GM03348 (cell line): ENCODE measurements at regions not wholly inside any gene's neighbourhood (a gene's known extent, or its start where the extent isn't known, plus 50 kb on each side); places are given as distances from the start of the nearest gene placed in this dataset.

Experiments used
- DNase-seq: peaks from one replicate; pipeline ENCODE4 v3.0.0; 2012; ENCODE audit warnings: low spot score

DNA sequence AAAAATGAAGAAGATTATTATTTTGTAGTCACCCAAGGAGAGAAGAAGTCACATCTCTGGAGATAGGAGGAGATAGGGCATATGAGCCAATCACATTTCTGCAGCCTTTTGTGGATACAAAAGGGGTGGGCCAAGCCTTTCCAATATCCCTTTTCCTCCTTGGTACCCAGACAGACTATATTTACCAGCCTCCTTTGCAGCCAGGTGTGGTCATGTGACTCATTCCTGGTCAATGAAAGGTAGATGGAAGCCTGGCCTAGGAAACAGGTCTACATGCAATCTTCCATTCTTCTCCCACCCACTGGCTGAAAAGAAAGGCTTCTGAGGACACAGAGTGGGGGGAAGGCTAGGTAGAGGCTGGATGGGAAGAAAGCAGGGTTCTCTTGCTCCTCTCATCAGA, 58.1 kb upstream of the ERG start:
- no peak for DNase-seq

DNA sequence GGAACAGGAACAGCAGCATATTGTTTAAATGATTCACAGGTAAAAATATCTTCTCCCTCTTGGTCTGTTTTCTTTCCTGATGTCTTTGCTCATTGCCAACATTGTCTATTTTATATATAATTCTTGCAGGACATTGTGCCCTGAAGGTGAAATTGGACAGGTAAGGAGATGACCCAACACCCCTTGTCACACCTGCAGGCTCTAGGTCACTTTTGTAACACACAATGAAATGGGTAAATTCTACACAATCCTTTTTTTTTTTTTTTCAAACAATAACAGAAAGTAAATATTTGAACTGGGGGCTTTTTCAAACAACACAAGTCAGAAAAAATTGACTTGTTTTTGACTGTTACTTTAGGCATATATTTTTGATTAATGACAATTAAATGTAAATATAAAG, 62.9 kb upstream of the ERG start:
- no peak for DNase-seq

DNA sequence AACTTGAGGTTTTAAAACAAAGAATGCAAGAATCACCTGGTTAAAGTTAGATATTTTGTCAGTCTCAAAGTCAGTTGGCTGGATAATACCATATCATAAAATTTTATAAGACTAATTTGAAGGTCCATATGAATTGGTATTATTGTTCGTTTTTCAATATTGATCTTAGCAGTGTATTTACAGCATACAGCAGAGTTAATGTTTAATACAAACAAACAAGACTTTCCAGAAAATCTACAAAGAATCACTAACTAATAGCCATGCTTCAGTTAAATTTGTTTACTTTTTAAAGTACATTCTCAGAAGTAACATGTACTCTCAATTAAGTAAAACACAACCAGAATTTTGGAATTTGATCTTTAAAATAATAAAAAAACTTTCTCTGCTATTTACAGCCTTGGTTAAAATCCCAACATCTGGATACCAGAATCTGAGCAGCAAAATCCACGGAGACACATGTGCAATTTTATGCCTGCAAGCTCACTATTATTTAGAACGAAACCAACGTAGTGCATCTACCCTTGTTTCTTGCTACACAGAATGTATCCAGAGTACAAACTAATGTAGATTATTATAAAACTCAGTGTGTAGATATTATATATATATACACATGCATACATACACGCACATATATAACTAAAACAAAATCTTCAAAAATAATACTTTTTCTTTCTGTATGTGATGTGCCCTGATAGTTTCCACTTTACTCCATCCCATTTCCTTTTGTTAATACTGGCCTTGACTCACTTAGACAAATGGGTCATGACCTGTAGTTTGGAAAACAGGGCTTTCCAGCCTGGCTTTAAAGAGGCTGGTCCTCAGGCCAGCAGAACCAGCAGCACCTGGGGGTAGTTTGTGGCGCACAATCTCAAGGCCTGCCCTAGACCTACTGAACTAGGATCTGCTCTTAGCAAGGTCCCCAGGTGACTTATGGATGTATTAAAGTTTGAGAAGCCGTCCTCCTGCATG, 63.6 kb upstream of the ERG start:
- no peak for DNase-seq

- peak; percentile 87 for DNase-seq
These were observed 69.2 kb upstream of the ERG start for GRCh38 chr21:38567335-38567969.

DNA sequence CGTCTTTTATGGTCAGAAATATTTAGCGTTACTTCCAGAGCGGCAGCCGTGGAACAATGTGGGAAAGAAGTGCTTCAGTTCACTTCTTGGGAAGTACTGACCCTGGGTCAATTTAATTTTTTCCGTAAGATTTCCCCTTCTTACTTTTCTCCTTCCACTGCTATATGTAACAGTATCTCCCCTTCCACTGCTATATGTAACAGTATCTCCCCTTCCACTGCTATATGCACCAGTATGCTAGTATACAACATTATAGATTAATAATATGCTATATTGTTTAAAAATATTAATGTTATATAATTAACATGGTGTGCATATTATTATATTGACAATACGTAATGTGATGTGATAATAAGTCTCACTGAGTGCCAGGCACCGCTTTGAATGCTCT, 69.7 kb upstream of the ERG start:
- no peak for DNase-seq

DNA sequence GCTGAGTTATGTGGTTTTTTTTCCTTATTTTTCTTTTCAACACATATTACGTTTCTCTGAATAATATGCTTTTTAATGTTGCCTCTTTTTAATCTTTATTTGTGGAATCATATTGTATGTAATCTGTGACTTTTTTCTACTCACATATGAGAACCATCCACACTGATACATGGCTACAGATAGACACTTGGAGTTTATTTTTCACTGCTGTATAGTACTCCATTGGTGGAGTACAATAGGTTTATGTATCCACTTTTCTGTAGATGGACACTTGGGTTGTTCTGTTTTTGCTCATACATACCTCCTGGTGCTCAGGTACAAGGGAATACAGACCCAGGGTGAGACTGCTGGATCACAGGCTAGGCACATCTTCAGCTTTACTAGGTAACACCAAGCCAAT, 71.5 kb upstream of the ERG start:
- no peak for DNase-seq

GRCh38 chr21:38570596-38570995, 72.3 kb upstream of the ERG start:
- no peak for DNase-seq

DNA sequence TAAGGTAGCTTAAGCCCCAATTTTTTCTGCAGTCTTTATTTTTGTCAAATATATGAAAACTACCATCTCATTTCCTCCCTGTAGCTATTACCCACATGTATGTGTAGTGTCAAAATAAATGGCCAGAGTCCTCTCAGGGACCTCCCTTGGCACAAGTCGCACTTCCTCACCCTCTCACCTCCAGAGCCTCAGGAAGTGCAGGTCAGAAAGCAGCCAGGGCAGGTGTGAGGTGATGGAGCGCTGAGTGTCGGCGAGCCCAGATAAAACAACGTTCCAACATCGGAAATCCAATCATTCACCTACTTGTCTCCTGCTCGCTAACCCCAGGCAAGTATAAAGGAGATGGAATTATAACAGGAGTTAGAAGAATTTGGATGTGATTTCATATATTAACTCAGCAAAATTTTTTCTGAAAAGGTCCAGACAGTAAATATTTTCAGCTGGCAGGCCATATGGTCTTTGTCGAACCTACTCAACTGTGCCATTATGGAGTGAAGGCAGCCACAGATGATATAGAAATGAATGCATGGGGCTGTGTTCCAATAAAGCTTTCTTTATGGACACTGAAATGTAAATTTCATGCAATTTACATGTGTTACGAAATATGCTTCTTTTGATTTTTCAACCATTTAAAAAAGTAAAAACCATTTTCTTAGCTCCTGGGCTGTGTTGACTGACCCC, 76.8 kb upstream of the ERG start:
- no peak for DNase-seq

DNA sequence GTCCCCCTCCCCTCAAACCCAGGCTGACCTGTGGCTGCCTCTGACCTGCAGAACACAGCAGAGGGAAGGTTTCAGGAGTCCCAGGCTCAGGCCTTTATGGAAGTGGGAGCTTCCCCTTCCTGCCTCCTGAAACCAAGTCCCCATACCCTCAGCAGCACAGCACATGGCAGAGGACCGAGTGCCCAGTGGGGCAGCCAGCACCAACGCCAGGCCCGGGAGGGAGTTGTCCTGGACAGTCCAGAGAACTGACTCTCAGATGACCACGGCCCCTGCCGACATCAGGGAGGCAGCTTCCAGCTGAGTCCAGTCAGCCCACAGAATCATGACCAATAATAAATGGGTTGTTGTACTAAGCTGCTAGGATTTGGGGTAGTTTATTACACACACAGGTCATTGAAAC, 79.6 kb upstream of the ERG start:
- no peak for DNase-seq

DNA sequence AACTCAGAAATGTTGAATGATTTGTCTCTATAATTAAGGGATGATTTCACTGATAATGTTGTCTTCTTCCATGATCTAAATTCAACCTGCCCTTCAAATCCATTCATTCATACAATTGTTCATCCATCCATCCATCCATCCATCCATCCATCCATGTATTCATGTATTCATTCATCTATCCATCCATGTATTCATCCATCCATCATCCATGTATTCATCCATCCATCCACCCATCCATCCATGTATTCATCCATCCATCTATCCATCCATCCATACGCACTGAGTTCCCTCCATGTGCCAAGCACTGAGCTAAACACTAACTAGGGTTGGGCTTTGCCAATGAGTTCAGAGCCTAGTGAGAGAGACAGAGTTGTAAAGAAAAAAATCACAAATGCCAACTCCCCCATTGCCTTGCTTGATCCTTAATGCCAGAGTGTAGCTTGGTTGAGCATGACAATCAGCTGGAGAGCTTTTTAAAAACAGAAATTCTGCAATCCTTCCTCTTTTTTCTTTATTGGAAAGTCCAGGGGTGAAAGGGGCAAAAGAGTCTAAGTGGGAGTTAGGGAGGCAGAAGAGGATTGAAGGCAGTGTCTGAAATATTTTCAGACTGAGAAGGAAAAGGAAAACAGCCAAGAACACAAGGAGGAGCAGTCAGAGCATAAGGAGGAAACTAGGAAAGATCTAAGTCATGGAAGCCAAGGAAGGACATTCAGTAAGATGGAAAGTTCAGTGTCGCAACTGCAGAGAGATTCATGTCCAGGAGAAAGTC, 92.4 kb upstream of the ERG start:
- no peak for DNase-seq

- DNase-seq = no peak
These were observed 92.9 kb upstream of the ERG start for GRCh38 chr21:38591218-38591537.

- DNase-seq = peak; percentile 26
These were observed 98.2 kb upstream of the ERG start for GRCh38 chr21:38596264-38597042.

DNA sequence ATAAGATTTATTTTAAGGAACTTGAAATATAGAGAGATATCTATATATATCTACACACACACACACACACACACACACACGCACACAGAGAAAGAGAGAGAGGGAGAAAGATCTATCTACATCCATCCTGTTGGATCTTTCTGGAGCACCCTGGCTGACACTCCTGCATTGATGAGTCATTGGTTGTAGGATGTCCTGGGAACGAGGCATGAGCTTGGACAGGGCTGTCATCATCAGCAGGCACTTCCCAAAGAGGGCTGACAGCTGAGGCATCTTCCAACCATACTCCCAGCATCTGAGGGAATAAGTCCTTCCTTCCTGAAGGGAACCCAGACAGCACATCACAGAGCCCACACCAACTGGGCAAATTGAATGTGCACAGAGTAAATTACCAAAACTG, 99.1 kb upstream of the ERG start:
- peak; percentile 61 for DNase-seq

DNA sequence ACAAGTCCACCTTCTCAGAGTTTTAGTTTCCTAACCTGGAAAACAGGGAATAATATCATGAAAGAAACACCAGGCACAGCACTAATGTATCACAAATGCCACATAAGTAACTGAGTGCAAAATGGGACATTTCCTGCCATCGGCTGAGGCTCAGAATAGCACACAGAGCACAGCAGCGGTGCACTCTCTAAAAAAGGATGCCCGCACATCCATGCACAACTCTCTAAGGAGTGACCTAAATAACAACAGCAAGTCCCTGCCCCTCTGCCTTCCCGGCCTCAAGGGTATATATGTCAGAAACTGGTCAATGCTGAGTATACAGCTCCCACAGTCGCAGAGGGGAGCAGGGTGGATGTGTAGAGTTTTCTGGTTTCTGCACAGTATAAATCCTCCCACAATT, 100.1 kb upstream of the ERG start:
- no peak for DNase-seq

DNA sequence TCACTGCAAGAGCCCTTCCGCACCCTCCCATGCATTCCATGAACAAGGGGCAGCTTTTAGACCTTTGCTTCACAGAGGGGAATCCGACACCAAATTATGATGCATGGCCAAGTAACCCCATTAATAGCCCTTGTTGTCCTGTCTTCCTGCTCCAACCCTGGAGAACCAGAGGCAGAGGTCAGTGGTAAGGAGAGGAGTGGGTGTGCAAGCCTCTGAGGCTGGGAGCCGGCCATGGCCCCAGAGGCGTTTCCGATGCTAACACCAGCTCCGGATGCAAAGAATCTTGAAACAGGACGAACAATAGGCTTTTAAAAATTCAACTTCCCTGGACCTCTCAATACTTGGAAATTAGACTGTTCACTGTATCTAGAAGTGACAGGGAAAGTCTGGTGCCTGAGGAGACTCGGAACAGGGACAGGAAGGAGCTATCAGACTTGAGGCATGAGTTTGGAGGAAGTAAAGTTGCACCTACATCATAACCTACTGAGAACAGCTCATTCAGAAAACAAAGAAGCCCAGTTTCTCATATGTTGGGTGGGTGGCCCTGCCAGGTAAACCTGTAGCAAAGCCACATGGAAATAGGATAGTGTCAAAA, 101.2 kb upstream of the ERG start:
- no peak for DNase-seq

DNA sequence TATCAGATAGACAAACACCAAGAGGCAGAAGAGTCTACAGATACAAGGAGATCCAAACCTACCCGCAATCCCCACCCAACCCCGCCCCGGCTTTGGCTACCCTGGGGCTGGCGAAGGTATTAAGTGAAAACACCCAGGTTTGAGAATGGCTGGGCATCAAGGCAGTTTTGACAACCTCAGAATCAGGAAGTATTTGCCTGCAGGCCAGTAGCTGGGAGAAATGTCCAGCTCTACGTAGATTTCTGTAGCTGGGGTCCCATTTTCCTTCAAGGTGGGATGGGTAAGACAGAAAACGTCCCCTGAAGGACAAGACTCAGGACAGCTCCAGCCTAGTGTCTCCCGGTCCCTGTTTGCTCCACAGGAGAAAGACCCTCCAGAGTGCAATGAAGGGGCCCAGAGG, 101.8 kb upstream of the ERG start:
- DNase-seq = no peak

- DNase-seq = no peak
These were observed 107.0 kb upstream of the ERG start for GRCh38 chr21:38605236-38605635.

- no peak for DNase-seq
These were observed 111.3 kb upstream of the ERG start for GRCh38 chr21:38609580-38609979.

DNA sequence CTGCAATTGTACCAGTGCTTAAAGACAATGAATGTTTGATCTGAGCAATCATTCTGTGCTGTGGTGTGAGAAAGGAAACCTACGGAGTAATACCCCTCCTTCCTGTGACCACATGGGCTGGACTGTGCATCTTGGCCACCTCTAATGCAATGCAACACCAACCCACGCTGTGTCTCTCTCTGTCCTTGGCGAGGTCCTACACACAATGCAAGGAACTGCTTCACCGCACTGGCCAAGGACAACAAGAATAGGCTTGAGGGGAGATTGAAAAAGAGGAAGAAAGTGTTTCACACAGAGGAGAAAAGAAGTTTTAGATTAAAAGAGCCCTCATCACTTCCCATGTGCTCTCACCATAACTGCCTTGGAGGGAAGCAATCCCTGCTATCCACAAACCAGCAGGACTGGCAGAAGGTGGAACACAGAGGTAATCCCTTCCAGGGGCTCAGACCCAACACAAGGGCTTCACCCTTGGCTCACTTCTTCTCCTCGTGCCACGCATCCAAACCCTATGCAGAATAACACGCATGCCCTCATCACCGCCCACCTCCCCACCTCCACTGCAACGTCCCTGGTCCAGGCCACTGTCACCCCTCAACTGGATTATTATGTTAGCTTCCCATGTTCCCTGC, 112.5 kb upstream of the ERG start:
- no peak for DNase-seq

DNA sequence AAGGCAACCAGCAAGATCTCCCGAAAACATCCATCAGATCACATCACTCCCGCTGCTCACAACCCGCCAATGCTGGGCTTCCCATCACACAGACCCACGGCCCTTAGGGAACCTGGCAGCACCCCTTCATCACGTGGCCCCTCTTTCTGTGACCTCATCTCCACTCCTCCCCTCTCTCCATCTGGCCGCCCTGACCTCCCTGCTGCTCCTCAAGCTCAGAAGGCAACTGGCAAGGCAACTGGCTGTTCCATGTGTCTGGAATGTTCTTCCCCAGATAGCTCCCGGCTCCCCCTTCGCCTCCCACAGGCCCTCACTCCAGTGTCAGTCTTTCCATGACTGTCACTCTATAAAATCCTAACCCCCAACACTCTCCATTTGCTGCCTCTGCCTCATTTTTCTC, 113.0 kb upstream of the ERG start:
- DNase-seq = no peak

- DNase-seq = no peak
These were observed 115.4 kb upstream of the ERG start for GRCh38 chr21:38613686-38614085.
